ENCODE measurements at regions not wholly inside any gene's neighbourhood (a gene's known extent, or its start where the extent isn't known, plus 50 kb on each side); places are given as distances from the start of the nearest gene placed in this dataset.

DNA sequence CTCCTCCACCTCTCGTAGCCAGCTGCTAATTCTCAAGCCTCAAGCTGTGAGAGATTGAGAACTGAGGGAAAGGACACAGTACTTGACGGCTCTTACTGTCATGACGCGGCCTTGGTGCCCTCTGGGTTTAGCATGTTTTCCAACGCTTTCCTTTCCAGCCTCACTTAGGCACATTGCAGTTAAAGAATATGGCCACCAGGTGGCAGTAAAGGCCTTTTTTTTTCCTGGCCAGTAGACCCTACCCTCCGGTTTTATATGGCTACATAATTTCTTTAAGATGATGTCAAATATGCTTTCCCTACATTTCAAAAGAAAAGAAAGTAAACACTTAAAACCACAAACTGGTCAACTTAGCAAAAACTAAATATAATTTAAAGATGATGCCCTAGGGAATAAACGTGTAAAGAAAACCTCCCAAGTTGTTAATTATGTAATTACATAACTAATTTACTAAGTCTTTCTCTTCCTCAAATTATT, 56.8 kb upstream of the PRDX6 start:
- DNase-seq: peak; percentile 61 to 73
- Histone ChIP-seq H3K4me1 (peaks cover 21% of the 10 kb centered on the region), H3K9me3 (no peaks in the 10 kb centered on the region), H3K27me3 (replicated peaks; ENCODE audit: control insufficient read depth, insufficient read depth, low read length) (no peaks in the 10 kb centered on the region), H3K4me3 (ENCODE audit: low read depth, low read length) (no peak overlapping the region), H3K36me3 (ENCODE audit: control insufficient read depth, insufficient read depth, low read length) (peaks cover 1% of the 10 kb centered on the region; the same call in 1 of the 2 replicates)
- Mint-ChIP-seq H3K27ac (ENCODE audit: unreplicated experiment) (no peak overlapping the region), H3K27me3 (ENCODE audit: insufficient read depth, unreplicated experiment) (no peaks in the 10 kb centered on the region), H3K36me3 (ENCODE audit: insufficient read depth, unreplicated experiment) (no peaks in the 10 kb centered on the region), H3K4me3 (ENCODE audit: unreplicated experiment) (no peak overlapping the region), H3K4me1 (ENCODE audit: low read depth, unreplicated experiment) (peaks cover 22% of the 10 kb centered on the region), H3K9me3 (ENCODE audit: unreplicated experiment) (no peaks in the 10 kb centered on the region)
- intact Hi-C loops (cut with micrococcal nuclease; ENCODE audit: unreplicated experiment): loop anchor here (1.0 to 10.0 kb wide), 7 partner anchors 209 to 675 kb away; partner anchors contain the start of genes CENPL, DARS2, KLHL20 and SERPINC1
- ChIA-PET POLR2A (interaction anchor here (0.5 kb wide), 1 partner anchor 158 kb away, joined by 5 read pairs; no protein-coding TSS in a partner anchor), CTCF (no interaction called here)
- TF ChIP-seq, protein P1, sequence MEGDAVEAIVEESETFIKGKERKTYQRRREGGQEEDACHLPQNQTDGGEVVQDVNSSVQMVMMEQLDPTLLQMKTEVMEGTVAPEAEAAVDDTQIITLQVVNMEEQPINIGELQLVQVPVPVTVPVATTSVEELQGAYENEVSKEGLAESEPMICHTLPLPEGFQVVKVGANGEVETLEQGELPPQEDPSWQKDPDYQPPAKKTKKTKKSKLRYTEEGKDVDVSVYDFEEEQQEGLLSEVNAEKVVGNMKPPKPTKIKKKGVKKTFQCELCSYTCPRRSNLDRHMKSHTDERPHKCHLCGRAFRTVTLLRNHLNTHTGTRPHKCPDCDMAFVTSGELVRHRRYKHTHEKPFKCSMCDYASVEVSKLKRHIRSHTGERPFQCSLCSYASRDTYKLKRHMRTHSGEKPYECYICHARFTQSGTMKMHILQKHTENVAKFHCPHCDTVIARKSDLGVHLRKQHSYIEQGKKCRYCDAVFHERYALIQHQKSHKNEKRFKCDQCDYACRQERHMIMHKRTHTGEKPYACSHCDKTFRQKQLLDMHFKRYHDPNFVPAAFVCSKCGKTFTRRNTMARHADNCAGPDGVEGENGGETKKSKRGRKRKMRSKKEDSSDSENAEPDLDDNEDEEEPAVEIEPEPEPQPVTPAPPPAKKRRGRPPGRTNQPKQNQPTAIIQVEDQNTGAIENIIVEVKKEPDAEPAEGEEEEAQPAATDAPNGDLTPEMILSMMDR (IDR thresholded peaks at IDR 0.05; ENCODE audit: insufficient read depth in 1 of 2, low read depth in 1 of 2, low read length in 1 of 2, severe bottlenecking in 1 of 2, unreplicated experiment in 1 of 2): peak; percentile 69 to 85
- BruUV-seq (replicated peaks): no TSS peak

DNA sequence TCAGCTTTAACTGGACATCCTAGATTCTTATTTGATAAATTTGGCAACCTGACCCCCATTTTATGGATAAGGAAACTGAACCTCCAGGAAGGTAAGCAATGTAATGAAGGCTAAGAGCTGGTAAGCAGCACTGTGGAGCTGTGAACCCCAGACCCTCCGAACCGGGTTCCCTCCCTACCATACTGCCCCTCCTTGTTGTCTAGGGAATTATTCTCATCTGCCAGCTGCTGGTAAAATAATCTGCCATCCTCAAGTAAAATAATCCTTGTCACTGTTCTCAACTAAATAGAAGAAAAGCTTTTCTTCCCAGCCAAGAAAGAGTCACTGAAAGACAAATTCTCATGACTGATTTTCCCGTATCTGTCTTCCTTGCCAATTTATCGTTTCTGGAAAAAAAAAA, 55.8 kb upstream of the PRDX6 start:
- no peak overlapping the region for H3K27ac Mint-ChIP-seq (ENCODE audit: unreplicated experiment)
- CTCF ChIA-PET: no interaction called here

DNA sequence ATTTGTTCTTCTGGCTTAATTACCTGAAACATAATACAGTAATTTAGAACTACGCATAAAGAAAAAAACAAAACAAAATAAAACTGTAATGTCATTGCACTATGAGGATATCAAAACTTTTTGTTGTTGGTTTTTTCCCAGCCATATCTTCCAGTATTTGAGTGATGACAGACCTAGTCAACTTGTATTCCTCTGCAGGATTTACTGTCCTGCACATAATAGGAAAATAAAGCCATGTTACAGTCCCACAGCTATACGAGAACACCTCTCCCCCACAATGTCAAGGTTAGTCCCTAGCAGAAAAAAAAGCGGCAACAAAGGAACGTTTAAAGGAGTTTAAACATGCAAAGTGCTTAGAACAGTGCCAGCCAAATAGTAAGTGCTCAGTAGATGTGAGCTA, 55.3 kb upstream of the PRDX6 start:
- Mint-ChIP-seq H3K27me3 (ENCODE audit: insufficient read depth, unreplicated experiment) (no peaks in the 10 kb centered on the region), H3K9me3 (ENCODE audit: unreplicated experiment) (no peaks in the 10 kb centered on the region), H3K4me1 (ENCODE audit: low read depth, unreplicated experiment) (peaks cover 32% of the 10 kb centered on the region), H3K4me3 (ENCODE audit: unreplicated experiment) (no peak overlapping the region), H3K36me3 (ENCODE audit: insufficient read depth, unreplicated experiment) (no peaks in the 10 kb centered on the region), H3K27ac (ENCODE audit: unreplicated experiment) (no peak overlapping the region)
- Histone ChIP-seq H3K9me3 (no peaks in the 10 kb centered on the region), H3K4me1 (peaks cover 35% of the 10 kb centered on the region), H3K36me3 (ENCODE audit: control insufficient read depth, insufficient read depth, low read length) (no peaks in the 10 kb centered on the region), H3K4me3 (ENCODE audit: low read depth, low read length) (no peak overlapping the region), H3K27me3 (replicated peaks; ENCODE audit: control insufficient read depth, insufficient read depth, low read length) (no peaks in the 10 kb centered on the region)
- TF ChIP-seq, protein P1 (IDR thresholded peaks at IDR 0.05; ENCODE audit: insufficient read depth in 1 of 2, low read depth in 1 of 2, low read length in 1 of 2, severe bottlenecking in 1 of 2, unreplicated experiment in 1 of 2): no peak
- ChIA-PET POLR2A (no interaction called here), CTCF (no interaction called here)
- no peak for DNase-seq
- intact Hi-C loops (cut with micrococcal nuclease; ENCODE audit: unreplicated experiment): loop anchor here (5.0 to 10.0 kb wide), 3 partner anchors 266 to 493 kb away; partner anchors contain the start of genes KLHL20 and SERPINC1
- no TSS peak for BruUV-seq (replicated peaks)

More for the DNA sequence above, 55.8 kb upstream of the PRDX6 start:
- Histone ChIP-seq H3K9me3 (no peaks in the 10 kb centered on the region), H3K36me3 (ENCODE audit: control insufficient read depth, insufficient read depth, low read length) (0 out of 2 replicates have a peak, but pooled peaks cover under 1% of the 10 kb centered on the region), H3K27me3 (replicated peaks; ENCODE audit: control insufficient read depth, insufficient read depth, low read length) (no peaks in the 10 kb centered on the region), H3K4me3 (ENCODE audit: low read depth, low read length) (no peak overlapping the region), H3K4me1 (peaks cover 30% of the 10 kb centered on the region)
- Mint-ChIP-seq H3K36me3 (ENCODE audit: insufficient read depth, unreplicated experiment) (no peaks in the 10 kb centered on the region), H3K4me1 (ENCODE audit: low read depth, unreplicated experiment) (peaks cover 30% of the 10 kb centered on the region), H3K27me3 (ENCODE audit: insufficient read depth, unreplicated experiment) (no peaks in the 10 kb centered on the region), H3K9me3 (ENCODE audit: unreplicated experiment) (no peaks in the 10 kb centered on the region), H3K4me3 (ENCODE audit: unreplicated experiment) (no peak overlapping the region)
- DNase-seq: no peak
- intact Hi-C loops (cut with micrococcal nuclease; ENCODE audit: unreplicated experiment): loop anchor here (5.0 to 10.0 kb wide), 3 partner anchors 266 to 494 kb away; partner anchors contain the start of genes KLHL20 and SERPINC1
- TF ChIP-seq, protein P1 (IDR thresholded peaks at IDR 0.05; ENCODE audit: insufficient read depth in 1 of 2, low read depth in 1 of 2, low read length in 1 of 2, severe bottlenecking in 1 of 2, unreplicated experiment in 1 of 2): no peak
- POLR2A ChIA-PET: no interaction called here
- BruUV-seq (replicated peaks): no TSS peak
